HG03571 (cell line): ENCODE measurements at regions not wholly inside any gene's neighbourhood (a gene's known extent, or its start where the extent isn't known, plus 50 kb on each side); places are given as distances from the start of the nearest gene placed in this dataset.
"Not testable (repeated sequence)": the region's sequence is repeated elsewhere in the genome, so short reads cannot be mapped to it uniquely, and the experiment has no call there.

Experiments
- ATAC-seq: cut with Tn5 transposase; IDR thresholded peaks from one replicate; pipeline ENCODE4 v1.9.1; 2021; ENCODE audit not compliant: unreplicated experiment

DNA sequence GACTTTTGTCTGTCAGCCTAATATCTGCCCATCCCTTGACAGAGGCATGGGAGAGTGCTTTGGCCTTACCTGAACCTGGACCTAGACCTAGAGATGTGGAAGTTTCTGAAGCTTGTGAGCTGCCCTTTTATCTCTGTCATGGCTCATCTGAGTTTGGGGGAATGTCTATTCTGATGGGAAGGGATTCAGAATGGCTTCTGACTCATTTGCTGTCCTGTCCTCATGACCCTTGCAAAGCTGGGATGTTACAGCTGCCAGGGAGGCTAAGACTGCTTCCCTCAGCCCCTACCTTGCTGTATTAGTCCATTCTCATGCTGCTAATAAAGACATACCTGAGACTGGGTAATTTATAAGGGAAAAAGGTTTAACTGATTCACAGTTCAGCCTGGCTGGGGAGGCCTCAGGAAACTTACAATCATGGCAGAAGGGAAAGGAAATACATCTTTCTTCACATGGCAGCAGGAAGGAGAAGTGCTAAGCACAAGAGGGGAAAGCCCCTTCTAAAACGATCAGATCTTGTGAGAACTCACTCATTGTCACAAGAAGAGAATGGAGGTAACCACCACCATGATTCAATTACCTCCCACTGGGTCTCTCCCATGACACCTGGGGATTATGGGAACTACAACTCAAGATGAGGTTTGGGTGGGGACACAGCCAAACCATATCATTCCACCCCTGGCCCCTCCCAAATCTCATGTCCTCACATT, 252.2 kb downstream of the ERMARD start:
- no peak for ATAC-seq

DNA sequence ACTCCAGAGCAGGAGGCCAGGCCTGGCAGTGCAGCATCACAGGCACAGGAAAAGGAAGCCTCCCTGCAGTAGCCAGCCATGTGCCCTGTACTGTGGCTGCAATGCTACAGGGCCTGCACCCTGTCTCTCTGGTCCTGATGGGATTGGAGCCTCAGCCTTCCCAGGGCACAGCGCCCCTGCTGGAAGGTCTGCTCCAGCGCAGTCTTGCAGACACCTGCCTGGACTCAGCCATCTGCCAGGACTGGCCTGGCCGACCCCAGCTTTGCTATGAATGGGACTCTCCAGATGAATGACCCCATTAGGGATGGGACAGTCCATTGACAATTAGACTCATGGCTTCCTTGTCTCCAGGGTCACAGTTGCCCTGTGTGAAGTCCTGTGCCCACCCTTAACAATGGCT, 251.6 kb downstream of the ERMARD start:
- no peak for ATAC-seq

DNA sequence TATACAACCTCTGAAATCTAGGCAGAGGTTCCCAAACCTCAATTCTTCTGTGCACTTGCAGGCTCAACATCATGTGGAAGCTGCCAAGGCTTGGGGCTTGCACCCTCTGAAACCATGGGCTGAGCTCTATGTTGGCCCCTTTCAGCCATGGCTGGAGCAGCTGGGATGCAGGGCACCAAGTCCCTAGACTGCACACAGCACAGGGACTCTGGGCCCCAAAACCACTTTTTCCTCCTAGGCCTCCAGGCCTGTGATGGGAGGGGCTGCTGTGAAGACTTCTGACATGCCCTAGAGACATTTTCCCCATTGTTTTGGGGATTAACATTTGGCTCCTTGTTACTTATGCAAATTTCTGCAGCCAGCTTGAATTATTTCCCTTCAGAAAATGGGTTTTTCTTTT, 250.4 kb downstream of the ERMARD start:
- not testable (repeated sequence) for ATAC-seq

- ATAC-seq = no peak
Observed at GRCh38 chr6:170000071-170000843, 248.8 kb downstream of the ERMARD start.

DNA sequence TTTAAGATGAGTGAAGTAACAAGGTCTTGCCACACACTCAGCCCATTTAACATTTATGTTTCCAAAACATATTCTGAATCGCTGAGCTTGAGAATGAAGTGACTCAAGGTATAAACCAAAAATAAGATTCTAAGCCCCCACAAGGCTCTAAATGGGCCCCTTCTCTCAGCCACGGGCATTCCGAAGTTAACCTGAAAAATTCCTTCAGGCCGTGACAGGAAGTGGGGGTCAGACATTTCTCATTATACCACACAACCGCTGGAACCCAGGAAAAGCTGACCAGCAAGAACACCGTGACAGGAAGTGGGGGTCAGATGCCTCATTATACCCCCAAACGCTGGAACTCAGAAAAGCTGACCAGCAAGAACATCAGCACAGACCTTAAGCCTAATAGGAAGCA, 247.9 kb downstream of the ERMARD start:
- ATAC-seq = no peak

GRCh38 chr6:169998457-169998856, 247.0 kb downstream of the ERMARD start:
- ATAC-seq = no peak

DNA sequence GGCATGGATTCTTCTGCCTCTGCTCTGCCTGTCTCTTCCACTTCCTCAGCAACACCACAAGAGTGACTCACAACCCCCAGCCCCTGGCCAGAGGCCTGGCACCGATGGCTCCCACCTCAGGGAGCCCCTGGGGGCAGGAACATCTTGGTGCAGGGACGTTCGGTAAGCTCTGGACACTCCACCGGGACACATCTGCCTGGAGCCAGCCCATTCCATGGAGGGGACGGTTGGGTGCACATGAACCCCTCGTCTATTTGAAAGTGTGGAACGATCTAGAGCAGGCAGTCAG, 246.5 kb downstream of the ERMARD start:
- ATAC-seq = no peak

GRCh38 chr6:169997187-169997929, 245.9 kb downstream of the ERMARD start:
- ATAC-seq = no peak

- no peak for ATAC-seq
Observed at GRCh38 chr6:169996378-169997051, 245.1 kb downstream of the ERMARD start.

DNA sequence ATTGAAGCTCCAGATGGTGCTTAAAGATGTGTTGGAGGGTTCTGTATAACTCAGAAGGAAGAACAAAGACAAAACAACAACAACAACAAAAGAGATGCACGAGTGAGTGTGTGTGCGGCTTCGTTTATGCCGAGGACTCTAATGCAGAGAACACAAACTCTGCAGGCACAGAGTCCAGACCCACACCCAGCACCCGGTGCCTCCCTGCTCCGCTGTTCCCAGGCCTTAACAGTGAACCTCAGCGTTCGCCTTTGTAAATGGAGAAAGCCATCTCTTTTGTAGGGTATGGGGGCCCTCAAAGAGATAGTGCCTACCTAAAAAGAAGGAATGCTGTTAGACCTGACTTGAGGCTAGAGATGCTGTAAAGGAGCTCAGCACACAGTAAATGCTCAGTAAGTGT, 243.3 kb downstream of the ERMARD start:
- ATAC-seq = no peak

- no peak for ATAC-seq
Observed at GRCh38 chr6:169993861-169994481, 242.5 kb downstream of the ERMARD start.

GRCh38 chr6:169991913-169992312, 240.5 kb downstream of the ERMARD start:
- no peak for ATAC-seq

DNA sequence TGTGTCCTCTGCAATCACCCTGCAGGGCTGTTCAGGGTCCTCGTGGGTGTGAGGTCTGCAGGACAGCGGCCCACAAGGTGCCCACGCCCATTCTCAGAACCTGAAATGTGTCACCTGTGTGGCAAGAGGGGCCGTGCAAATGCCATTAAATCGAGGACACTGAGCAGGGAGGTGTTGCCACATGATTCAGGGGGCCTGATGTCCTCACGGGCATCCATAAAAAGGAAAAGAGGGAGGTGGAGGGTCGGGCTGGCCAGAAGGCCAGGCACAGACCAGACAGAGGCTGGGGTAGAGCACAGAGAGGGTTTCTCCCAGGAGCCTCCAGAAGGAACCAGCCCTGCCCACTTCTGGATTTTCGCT, 239.6 kb downstream of the ERMARD start:
- ATAC-seq = no peak

DNA sequence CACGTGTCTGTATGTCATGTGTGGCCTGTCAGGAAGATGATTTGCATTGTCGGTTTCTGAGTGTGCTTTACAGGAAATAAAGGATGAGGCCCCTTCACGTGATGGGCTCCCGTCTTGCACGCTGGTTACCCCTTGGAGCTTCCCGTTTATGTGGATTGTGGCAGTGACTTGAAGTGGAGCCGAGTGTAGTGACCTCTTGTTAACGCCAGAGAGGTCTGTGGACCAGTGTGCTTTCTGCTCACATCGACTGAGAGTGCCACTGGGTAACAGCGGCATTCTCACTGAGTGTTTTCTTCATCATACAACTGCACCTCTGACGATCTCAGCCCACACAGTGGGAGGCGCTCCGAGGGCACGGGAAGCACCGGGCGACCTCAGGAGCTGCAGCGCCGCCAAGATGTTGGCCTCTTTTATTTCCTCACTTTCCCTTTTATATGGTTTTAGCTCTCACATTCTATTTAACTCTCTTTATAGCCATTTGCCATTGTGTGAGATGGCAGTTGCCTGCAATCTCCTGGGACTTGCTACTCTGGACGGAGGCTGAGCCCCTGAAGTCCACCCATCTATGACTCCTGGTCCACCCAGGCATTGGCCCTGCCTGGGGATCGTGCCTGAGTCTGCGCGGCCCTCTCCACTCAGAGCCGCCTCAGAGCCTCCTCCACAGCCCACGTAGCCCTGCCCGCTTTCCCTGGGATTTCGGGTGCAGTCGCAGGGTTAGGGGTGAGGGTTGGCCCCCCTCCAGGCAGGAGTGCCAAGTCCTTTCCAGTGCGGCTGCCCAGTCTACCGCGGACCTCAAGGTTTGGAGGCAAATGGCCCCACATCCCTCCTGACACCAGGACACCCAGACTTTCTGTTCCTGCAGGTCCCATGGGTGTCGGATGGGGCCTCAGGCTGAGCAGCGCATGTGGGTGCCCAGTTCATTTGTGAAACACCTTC, 238.9 kb downstream of the ERMARD start:
- peak; percentile 72 for ATAC-seq

DNA sequence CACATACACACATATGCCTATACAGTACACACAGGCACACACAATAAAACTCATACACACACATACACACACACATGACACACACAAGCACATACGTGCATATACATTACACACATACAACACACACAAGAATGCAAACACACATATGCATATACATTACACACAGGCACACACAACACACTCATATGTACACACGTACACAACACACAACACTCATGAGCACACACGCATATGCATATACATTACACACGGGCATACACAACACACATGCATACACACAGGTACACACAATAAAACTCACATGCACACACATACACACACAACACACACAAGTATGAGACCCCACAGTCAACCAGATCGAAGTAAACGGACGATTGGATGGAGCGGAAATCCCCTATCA, 238.2 kb downstream of the ERMARD start:
- no peak for ATAC-seq

- no peak for ATAC-seq
Observed at GRCh38 chr6:169988769-169989550, 237.5 kb downstream of the ERMARD start.

DNA sequence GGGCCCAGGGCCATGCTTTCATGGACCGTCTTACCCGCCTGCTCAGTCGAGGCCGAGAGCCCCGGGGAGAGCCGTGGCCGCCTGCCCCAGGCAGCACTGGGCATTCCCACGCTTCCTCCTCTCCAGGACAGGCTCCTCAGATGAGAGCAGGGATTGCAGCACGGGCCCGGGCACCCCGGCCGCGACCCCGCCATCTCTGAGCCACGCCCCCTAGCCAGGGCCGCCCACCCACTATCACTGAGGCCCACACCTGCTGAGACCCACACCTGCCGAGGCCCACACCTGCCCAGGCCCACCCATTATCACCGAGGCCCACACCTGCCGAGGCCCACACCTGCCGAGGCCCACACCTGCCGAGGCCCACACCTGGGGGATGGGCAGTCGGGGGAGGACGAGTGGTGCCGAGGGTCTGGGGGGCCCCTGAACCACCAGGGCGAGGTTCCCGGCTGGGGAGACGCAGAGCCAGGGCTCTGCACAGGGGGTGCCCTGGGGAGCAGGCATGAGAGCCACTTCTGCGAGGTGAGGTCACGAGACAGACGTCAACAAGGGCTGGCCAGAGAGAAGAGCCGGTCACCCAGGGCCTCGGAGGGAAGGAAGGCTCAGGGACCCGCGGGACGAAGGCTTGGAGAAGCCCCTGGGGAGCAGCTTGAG, 235.6 kb downstream of the ERMARD start:
- ATAC-seq = no peak

DNA sequence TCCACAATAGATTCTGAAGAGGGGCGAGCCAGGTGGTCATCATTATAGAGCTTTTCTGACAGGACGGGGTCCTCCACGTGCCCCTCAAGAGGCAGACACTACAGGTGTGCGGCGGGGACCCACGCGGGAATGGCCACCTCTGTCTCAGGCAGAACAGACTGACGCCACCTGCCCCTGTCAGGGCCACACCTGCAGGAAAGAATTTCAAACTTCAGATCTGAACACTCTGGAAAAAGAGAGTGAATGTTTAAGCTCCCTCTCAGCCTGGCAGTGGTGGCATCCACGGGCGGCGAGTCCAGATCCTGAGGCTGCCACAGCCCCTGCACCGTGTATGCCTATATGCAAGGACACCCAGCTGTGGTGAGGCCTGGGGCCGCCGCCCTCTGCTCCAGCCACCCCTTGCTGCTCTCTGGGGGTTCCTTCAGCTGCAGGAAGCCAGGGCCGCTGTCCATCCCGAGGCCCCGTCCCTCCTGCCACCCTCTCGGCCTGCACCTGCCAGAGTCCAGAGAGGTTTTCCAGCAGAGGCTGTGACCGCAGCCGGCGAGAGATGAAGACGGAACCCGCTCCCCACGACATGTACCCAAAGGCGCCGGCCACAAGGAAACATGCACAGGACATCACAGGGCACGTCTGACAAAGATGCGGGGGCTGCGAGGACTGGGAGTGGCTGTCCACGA, 234.9 kb downstream of the ERMARD start:
- no peak for ATAC-seq
